Heart left ventricle (tissue), 16 donors: ENCODE measurements at regions not wholly inside any gene's neighbourhood (a gene's known extent, or its start where the extent isn't known, plus 50 kb on each side); places are given as distances from the start of the nearest gene placed in this dataset.

Source experiments
- ATAC-seq, 4 donors: fragments of 200-7000 bp; cut with Tn5 transposase; one replicate each; pipeline ENCODE4 v1.9.1; 2020 to 2022; ENCODE audit warnings: moderate library complexity in 4 of 4, mild to moderate bottlenecking in 3 of 4, moderate number of reproducible peaks in 1 of 4
- DNase-seq, 5 donors: peaks; one replicate each; pipeline ENCODE4 v3.0.0-alpha.2; 2020
- H3K27ac ChIP-seq, 12 donors: fragments of 200-600 bp; sonication (generic) in 4 of 12; one replicate each; pipeline versions ENCODE4 v1.5.0 to v1.8.0; 2016 to 2022; ENCODE audit warnings: mild to moderate bottlenecking in 2 of 12
- H3K27me3 ChIP-seq, 9 donors: fragments of 200-600 bp; sonication (generic) in 2 of 9; one replicate each; pipeline versions ENCODE4 v1.5.1 to v1.8.0; 2016 to 2022; ENCODE audit warnings: mild to moderate bottlenecking in 3 of 9
- H3K36me3 ChIP-seq, 9 donors: fragments of 200-600 bp; sonication (generic) in 2 of 9; one replicate each; pipeline versions ENCODE4 v1.5.0 to v1.8.0; 2018 to 2022; ENCODE audit warnings: mild to moderate bottlenecking in 2 of 9
- H3K4me1 ChIP-seq, 12 donors: fragments of 200-600 bp; sonication (generic) in 4 of 12; one replicate each; pipeline versions ENCODE4 v1.5.0 to v1.8.0; 2016 to 2022; ENCODE audit warnings: mild to moderate bottlenecking in 3 of 12
- H3K4me3 ChIP-seq, 12 donors: fragments of 200-600 bp; sonication (generic) in 4 of 12; one replicate each; pipeline versions ENCODE4 v1.5.0 to v1.8.0; 2017 to 2022; ENCODE audit warnings: mild to moderate bottlenecking in 9 of 12, moderate library complexity in 4 of 12
- H3K9me3 ChIP-seq, 12 donors: fragments of 200-600 bp; sonication (generic) in 4 of 12; one replicate each; pipeline versions ENCODE4 v1.5.0 to v1.8.0; 2016 to 2022; ENCODE audit warnings: mild to moderate bottlenecking in 1 of 12
- POLR2A ChIP-seq, 2 donors: fragments of 450-650 bp; IDR thresholded peaks; one replicate each; pipeline ENCODE4 v1.6.1; 2017; ENCODE audit warnings: antibody characterized with exemption in 2 of 2, mild to moderate bottlenecking in 2 of 2, moderate library complexity in 2 of 2
- WGBS, 4 donors: extraction: QIAGEN DNeasy Blood & Tissue Kit in 2 of 4; methylation state at CpG; one replicate each; pipeline versions ENCODE4 v1.1.5 to v1.1.7; 2013 to 2018; 5-methylcytosine and 5-hydroxymethylcytosine counted together
- intact Hi-C, 10 donors: fragments of 100-400 bp; cut with DNase I; formaldehyde crosslinking; loops; one replicate each; pipeline versions ENCODE4 v1.11.1 to v1.14.2; 2022
- TF ChIP-seq, protein P1 (sequence below), 12 donors: fragments of 200-600 bp; sonication (generic) in 4 of 12; IDR thresholded peaks; one replicate each; pipeline versions ENCODE4 v1.5.0 to v1.8.0; 2018 to 2022; ENCODE audit warnings: antibody characterized with exemption in 12 of 12, mild to moderate bottlenecking in 5 of 12
- donor health status: ischemic (EF 13 %, LVEDD 7.1; RV severe dilation, severe dysfunction).
- donor health status: healthy with polysubstance abuse.
- donor health status: DM: no; HTN: yes; CAD: no.
- donor health status: DM: no; HTN: no; CAD: no.
- donor health status: ischemic (EF 25% LVEDD 6.9; RV normal size, moderate dysfunction).
- donor health status: ischemic (EF 25% LVEDD 5.7; RV mildly dilated, moderate dysfunction).
- donor health status: healthy.
- donor health status: DM: yes; HTN: yes; CAD: no.
- donor health status: ischemic (EF 35%, LVEDD 5.7; RV mildly dilated, moderate dysfunction).
- donor health status: nonischemic (EF 11% LVEDD 7.7; RV severe dilation, severe dysfunction).
- donor health status: DM: yes; HTN: yes; CAD: no.
- donor health status: PGD.
- donor health status: ischemic (EF 29% LVEDD 5.4; RV normal size, mild dysfunction).
- donor health status: nonischemic (EF 23%, LVEDD 6.1; RV moderate dilation, normal function).

- H3K36me3 ChIP-seq, result no peaks in the 10 kb centered on the region
- H3K4me1 ChIP-seq, result no peaks in the 10 kb centered on the region
- no peak overlapping the region for H3K4me3 ChIP-seq
- no peak overlapping the region for H3K27ac ChIP-seq
- no peak for TF ChIP-seq POLR2A (IDR thresholded peaks at IDR 0.05)
- TF ChIP-seq, protein P1, sequence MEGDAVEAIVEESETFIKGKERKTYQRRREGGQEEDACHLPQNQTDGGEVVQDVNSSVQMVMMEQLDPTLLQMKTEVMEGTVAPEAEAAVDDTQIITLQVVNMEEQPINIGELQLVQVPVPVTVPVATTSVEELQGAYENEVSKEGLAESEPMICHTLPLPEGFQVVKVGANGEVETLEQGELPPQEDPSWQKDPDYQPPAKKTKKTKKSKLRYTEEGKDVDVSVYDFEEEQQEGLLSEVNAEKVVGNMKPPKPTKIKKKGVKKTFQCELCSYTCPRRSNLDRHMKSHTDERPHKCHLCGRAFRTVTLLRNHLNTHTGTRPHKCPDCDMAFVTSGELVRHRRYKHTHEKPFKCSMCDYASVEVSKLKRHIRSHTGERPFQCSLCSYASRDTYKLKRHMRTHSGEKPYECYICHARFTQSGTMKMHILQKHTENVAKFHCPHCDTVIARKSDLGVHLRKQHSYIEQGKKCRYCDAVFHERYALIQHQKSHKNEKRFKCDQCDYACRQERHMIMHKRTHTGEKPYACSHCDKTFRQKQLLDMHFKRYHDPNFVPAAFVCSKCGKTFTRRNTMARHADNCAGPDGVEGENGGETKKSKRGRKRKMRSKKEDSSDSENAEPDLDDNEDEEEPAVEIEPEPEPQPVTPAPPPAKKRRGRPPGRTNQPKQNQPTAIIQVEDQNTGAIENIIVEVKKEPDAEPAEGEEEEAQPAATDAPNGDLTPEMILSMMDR (IDR thresholded peaks at IDR 0.05), result no peak
- ATAC-seq (no peak), DNase-seq (no peak)
- no peaks in the 10 kb centered on the region for H3K27me3 ChIP-seq
- 86 to 90% (median 88%) methylated on average over 1 of the region's 1 CpG for WGBS, 4 donors
- no peaks in the 10 kb centered on the region for H3K9me3 ChIP-seq
- intact Hi-C loops, result loop anchor here in 1 of 10 donors (10.0 kb wide), 1 partner anchor 118 kb away; the partner anchor contains the start of gene CCN2
Observed at GRCh38 chr6:132072831-132073230, 121.7 kb upstream of the CCN2 start.

GRCh38 chr6:132072271-132072670, 121.1 kb upstream of the CCN2 start:
- H3K36me3 ChIP-seq, result no peaks in the 10 kb centered on the region
- 68 to 82% (median 79%) methylated on average over 2 of the region's 2 CpGs for WGBS, 4 donors

GRCh38 chr6:132070356-132070755, 119.2 kb upstream of the CCN2 start:
- DNase-seq (no peak), ATAC-seq (peak in 1 of 4 donors; percentile 64)
- Histone ChIP-seq H3K9me3 (no peaks in the 10 kb centered on the region), H3K4me3 (no peak overlapping the region), H3K27ac (no peak overlapping the region), H3K36me3 (no peaks in the 10 kb centered on the region), H3K4me1 (no peaks in the 10 kb centered on the region), H3K27me3 (no peaks in the 10 kb centered on the region)
- intact Hi-C loops, result loop anchor here in 1 of 10 donors (10.0 kb wide), 1 partner anchor 116 kb away; the partner anchor contains the start of gene CCN2
- WGBS, 4 donors, result 45 to 58% (median 50%) methylated on average over 1 of the region's 1 CpG
- TF ChIP-seq, protein P1 (IDR thresholded peaks at IDR 0.05), result no peak
- TF ChIP-seq POLR2A (IDR thresholded peaks at IDR 0.05), result no peak

More at GRCh38 chr6:132072271-132072670, 121.1 kb upstream of the CCN2 start:
- TF ChIP-seq, protein P1 (IDR thresholded peaks at IDR 0.05), result no peak
- Histone ChIP-seq H3K9me3 (no peaks in the 10 kb centered on the region), H3K4me3 (no peak overlapping the region), H3K27me3 (no peaks in the 10 kb centered on the region), H3K27ac (no peak overlapping the region), H3K4me1 (no peaks in the 10 kb centered on the region)
- no peak for DNase-seq
- no peak for ATAC-seq
- intact Hi-C loops, result loop anchor here in 1 of 10 donors (10.0 kb wide), 1 partner anchor 117 kb away; the partner anchor contains the start of gene CCN2

DNA sequence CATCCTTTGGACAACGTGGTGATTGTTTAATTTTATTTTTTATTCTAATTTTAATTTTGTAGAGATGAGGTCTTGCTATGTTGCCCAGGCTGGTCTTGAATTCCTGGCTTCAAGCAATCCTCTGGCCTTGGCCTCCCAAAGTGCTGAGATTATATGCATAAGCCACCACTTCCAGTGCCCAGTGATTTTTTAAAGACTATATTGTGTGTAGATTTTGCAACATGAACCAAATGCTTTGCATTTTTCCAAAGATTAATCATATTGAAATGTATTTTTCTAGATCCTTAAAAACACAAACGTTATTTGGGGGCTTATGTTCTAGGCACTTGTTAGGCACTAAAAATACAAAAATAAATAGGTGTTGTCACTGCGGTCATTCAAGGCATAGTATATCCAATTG, 117.6 kb upstream of the CCN2 start:
- no peaks in the 10 kb centered on the region for H3K27me3 ChIP-seq
- no peak overlapping the region for H3K27ac ChIP-seq
- no peaks in the 10 kb centered on the region for H3K36me3 ChIP-seq
- no peak overlapping the region for H3K4me3 ChIP-seq
- intact Hi-C loops, result no loop called here
- WGBS, 4 donors, result 84 to 91% (median 88%) methylated on average over 3 of the region's 3 CpGs
- TF ChIP-seq, protein P1 (IDR thresholded peaks at IDR 0.05), result no peak
- TF ChIP-seq POLR2A (IDR thresholded peaks at IDR 0.05), result no peak
- peaks cover 0 to 4% (median 0%) of the 10 kb centered on the region in 12 donors for H3K4me1 ChIP-seq
- ATAC-seq, result no peak
- H3K9me3 ChIP-seq, result no peaks in the 10 kb centered on the region
- DNase-seq, result no peak
